ENCODE measurements at regions not wholly inside any gene's neighbourhood (a gene's known extent, or its start where the extent isn't known, plus 50 kb on each side); places are given as distances from the start of the nearest gene placed in this dataset.

DNA sequence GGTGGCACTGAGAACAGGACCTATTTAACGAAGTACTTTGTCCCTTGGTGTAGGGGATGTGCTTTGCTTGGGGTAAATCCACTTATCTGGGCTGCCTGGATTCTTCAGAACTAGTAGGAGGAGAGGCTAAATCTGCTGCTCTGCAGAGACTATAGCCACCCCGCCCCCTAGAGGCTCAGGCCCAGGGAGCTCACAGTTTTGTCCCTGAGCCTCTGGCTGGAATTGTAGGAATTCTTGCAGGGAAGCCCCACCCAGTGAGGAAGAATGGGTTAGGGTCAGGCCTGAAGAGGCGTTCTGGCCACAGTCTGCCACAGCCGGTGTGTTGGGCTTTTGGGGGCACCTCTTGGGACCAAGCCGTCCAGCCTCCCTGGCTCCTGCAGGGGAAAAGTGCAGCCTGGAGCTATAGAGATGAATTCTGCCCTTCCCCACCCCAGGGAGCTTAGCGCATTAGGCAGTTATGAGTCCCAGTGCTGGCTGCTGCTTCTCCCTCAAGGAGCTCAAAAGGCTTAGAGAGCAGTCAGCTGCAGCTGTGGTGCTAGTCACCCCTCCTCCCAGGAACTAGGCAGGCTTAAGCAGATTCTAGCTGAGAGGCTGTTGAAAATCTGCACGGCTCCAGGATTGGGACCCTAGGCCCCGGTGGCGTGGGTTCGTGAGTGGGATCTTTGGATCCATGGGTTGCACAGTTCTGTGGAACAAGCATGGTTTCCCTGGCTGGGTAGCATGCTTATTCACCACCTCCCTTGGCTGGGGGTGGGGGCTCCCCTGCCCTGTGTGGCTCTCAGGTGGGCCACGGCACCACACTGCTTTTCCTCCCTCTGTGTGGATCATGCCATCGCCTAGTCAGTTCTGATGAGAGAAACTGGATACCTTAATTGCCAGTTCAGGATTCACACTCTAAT lies 237.4 kb upstream of the TOM1L1 start:
- Histone ChIP-seq H3K36me3 (ENCODE audit: control insufficient read depth, insufficient read depth, low read length) (no peaks in the 10 kb centered on the region), H3K79me2 (ENCODE audit: control insufficient read depth, insufficient read depth, low read length) (no peaks in the 10 kb centered on the region)
- TF ChIP-seq, protein P1, sequence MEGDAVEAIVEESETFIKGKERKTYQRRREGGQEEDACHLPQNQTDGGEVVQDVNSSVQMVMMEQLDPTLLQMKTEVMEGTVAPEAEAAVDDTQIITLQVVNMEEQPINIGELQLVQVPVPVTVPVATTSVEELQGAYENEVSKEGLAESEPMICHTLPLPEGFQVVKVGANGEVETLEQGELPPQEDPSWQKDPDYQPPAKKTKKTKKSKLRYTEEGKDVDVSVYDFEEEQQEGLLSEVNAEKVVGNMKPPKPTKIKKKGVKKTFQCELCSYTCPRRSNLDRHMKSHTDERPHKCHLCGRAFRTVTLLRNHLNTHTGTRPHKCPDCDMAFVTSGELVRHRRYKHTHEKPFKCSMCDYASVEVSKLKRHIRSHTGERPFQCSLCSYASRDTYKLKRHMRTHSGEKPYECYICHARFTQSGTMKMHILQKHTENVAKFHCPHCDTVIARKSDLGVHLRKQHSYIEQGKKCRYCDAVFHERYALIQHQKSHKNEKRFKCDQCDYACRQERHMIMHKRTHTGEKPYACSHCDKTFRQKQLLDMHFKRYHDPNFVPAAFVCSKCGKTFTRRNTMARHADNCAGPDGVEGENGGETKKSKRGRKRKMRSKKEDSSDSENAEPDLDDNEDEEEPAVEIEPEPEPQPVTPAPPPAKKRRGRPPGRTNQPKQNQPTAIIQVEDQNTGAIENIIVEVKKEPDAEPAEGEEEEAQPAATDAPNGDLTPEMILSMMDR (conservative IDR thresholded peaks at IDR 0.05 in 1 of 2, IDR thresholded peaks at IDR 0.05 in 1 of 2; ENCODE audit: low read depth in 1 of 2, low read length in 2 of 2) = no peak
- no peak for TF ChIP-seq EZH2 (IDR thresholded peaks at IDR 0.05; ENCODE audit: low read length, missing control alignments)

DNA sequence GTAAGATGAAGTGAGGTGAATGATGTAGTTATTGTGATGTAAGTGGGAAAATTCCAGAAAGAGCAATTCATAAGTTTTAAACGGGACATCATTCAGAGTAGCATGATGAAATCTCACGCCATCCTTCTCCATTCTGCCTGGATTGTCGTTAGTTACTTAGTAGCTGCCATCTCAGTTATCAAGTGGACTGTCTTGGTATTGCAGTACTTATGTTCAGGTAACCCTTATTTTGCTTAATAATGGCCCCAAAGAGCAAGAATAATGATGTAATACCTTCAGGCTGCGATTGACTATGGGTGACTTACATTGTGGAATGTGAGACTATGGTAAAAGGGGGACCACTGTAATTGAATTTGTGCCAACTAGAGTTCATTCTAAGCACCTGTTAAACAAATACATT lies 234.1 kb upstream of the TOM1L1 start:
- no peak overlapping the region for H3K9ac ChIP-seq (ENCODE audit: insufficient read depth, low read length)
- H3K9me3 ChIP-seq (ENCODE audit: control insufficient read depth, insufficient read depth, low read depth, low read length) = no peaks in the 10 kb centered on the region
- H3K79me2 ChIP-seq (ENCODE audit: control insufficient read depth, insufficient read depth, low read length) = no peaks in the 10 kb centered on the region
- no peak for DNase-seq (ENCODE audit: low read depth in 2 of 2)
- H2AFZ ChIP-seq (ENCODE audit: low read length) = no peak overlapping the region
- H3K4me2 ChIP-seq (ENCODE audit: extremely low read depth, insufficient read depth, low read length) = no peak overlapping the region
- no peak overlapping the region for H3K4me3 ChIP-seq (replicated peaks in 1 of 4; ENCODE audit: control extremely low read depth in 1 of 4, insufficient read depth in 1 of 4, low read depth in 3 of 4, low read length in 4 of 4)
- H3K4me1 ChIP-seq (ENCODE audit: control insufficient read depth, extremely low read depth, insufficient read depth, low read length) = no peaks in the 10 kb centered on the region
- no peaks in the 10 kb centered on the region for H3K36me3 ChIP-seq (ENCODE audit: control insufficient read depth, insufficient read depth, low read length)
- H4K20me1 ChIP-seq (ENCODE audit: control insufficient read depth, extremely low read depth, insufficient read depth, low read length) = no peaks in the 10 kb centered on the region
- TF ChIP-seq, protein P1 (conservative IDR thresholded peaks at IDR 0.05 in 1 of 2, IDR thresholded peaks at IDR 0.05 in 1 of 2; ENCODE audit: low read depth in 1 of 2, low read length in 2 of 2) = no peak
- no peak for TF ChIP-seq EZH2 (IDR thresholded peaks at IDR 0.05; ENCODE audit: low read length, missing control alignments)
- H3K27me3 ChIP-seq (ENCODE audit: control insufficient read depth, insufficient read depth, low read length) = no peaks in the 10 kb centered on the region
- no peak overlapping the region for H3K27ac ChIP-seq (ENCODE audit: insufficient read depth, low read length)

More for the DNA sequence above, 237.4 kb upstream of the TOM1L1 start:
- Histone ChIP-seq H2AFZ (ENCODE audit: low read length) (no peak overlapping the region), H3K27ac (ENCODE audit: insufficient read depth, low read length) (no peak overlapping the region), H3K9ac (ENCODE audit: insufficient read depth, low read length) (no peak overlapping the region), H3K27me3 (ENCODE audit: control insufficient read depth, insufficient read depth, low read length) (no peaks in the 10 kb centered on the region), H3K4me2 (ENCODE audit: extremely low read depth, insufficient read depth, low read length) (no peak overlapping the region), H4K20me1 (ENCODE audit: control insufficient read depth, extremely low read depth, insufficient read depth, low read length) (no peaks in the 10 kb centered on the region), H3K4me1 (ENCODE audit: control insufficient read depth, extremely low read depth, insufficient read depth, low read length) (no peaks in the 10 kb centered on the region), H3K9me3 (ENCODE audit: control insufficient read depth, insufficient read depth, low read depth, low read length) (no peaks in the 10 kb centered on the region), H3K4me3 (replicated peaks in 1 of 4; ENCODE audit: control extremely low read depth in 1 of 4, insufficient read depth in 1 of 4, low read depth in 3 of 4, low read length in 4 of 4) (no peak overlapping the region)
- DNase-seq (ENCODE audit: low read depth in 2 of 2) = no peak

DNA sequence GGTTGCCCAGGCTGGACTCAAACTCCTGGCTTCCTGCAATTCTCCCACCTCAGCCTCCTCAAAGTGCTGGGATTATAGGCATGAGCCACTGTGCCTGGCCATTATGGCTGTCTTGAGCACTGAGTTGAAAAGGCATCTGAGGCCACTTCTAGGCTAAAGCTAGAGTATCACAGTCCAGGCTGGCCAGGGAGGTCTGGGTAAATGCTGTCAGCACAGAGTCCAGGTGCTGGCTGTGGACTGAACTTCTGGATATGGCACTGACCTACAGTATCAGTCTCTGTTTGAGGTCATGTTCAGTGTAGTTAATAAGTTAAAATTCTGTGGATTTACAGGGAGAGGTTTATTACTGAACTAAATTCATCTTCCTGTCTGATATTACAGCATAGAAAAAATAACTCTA lies 222.5 kb upstream of the TOM1L1 start:
- H3K4me1 ChIP-seq (ENCODE audit: control insufficient read depth, extremely low read depth, insufficient read depth, low read length) = no peaks in the 10 kb centered on the region
- H3K9ac ChIP-seq (ENCODE audit: insufficient read depth, low read length) = no peak overlapping the region
- no peak overlapping the region for H3K4me3 ChIP-seq (replicated peaks in 1 of 4; ENCODE audit: control extremely low read depth in 1 of 4, insufficient read depth in 1 of 4, low read depth in 3 of 4, low read length in 4 of 4)
- H3K9me3 ChIP-seq (ENCODE audit: control insufficient read depth, insufficient read depth, low read depth, low read length) = no peaks in the 10 kb centered on the region
- no peaks in the 10 kb centered on the region for H3K79me2 ChIP-seq (ENCODE audit: control insufficient read depth, insufficient read depth, low read length)
- TF ChIP-seq EZH2 (IDR thresholded peaks at IDR 0.05; ENCODE audit: low read length, missing control alignments) = no peak
- TF ChIP-seq, protein P1 (conservative IDR thresholded peaks at IDR 0.05 in 1 of 2, IDR thresholded peaks at IDR 0.05 in 1 of 2; ENCODE audit: low read depth in 1 of 2, low read length in 2 of 2) = no peak
- no peaks in the 10 kb centered on the region for H3K36me3 ChIP-seq (ENCODE audit: control insufficient read depth, insufficient read depth, low read length)
- no peaks in the 10 kb centered on the region for H4K20me1 ChIP-seq (ENCODE audit: control insufficient read depth, extremely low read depth, insufficient read depth, low read length)
- no peak overlapping the region for H3K27ac ChIP-seq (ENCODE audit: insufficient read depth, low read length)
- no peak overlapping the region for H3K4me2 ChIP-seq (ENCODE audit: extremely low read depth, insufficient read depth, low read length)
- no peak for DNase-seq (ENCODE audit: low read depth in 2 of 2)
- no peak overlapping the region for H2AFZ ChIP-seq (ENCODE audit: low read length)
- H3K27me3 ChIP-seq (ENCODE audit: control insufficient read depth, insufficient read depth, low read length) = no peaks in the 10 kb centered on the region
